ENCODE measurements at regions not wholly inside any gene's neighbourhood (a gene's known extent, or its start where the extent isn't known, plus 50 kb on each side); places are given as distances from the start of the nearest gene placed in this dataset.

DNA sequence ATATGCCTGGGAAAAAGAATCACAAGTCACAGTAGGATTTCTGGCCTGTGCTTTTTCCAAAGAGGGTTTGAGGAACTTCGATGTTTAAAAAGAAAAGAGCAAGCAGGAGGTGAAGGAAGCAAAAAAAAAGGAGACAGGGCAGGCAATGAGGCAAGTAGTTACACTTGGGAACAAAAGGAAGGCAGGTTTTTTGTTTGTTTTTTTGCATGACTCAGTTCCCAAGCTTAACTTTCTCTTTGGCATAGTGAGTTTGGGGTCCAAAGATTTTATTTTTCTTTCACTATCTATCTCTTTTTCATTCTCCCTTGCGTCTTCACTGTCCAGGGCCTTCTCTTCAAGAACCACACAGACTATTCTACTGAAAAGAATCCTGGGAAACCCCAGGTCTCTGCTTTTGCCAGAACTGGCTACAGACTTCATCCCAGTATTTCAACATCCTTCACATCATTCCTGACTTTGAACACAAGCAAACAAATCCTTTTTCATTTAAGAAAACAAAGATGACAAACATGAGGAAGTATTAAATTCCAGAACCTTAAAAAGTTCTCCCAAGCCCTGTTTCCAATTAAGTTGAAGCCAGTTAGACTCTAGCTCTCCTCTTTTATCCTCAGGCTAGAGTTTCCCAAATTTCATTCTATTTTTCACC lies 210.7 kb upstream of the RND3 start:
- ATAC-seq: no peak
- H3K4me1 Mint-ChIP-seq: no peaks in the 10 kb centered on the region
- ChIA-PET CTCF (no interaction called here), POLR2A (no interaction called here)
- H3K4me3 Mint-ChIP-seq: no peak overlapping the region
- H3K27ac Mint-ChIP-seq: no peak overlapping the region
- no peak for DNase-seq
- H3K36me3 Mint-ChIP-seq (ENCODE audit: low read depth): no peaks in the 10 kb centered on the region
- no peaks in the 10 kb centered on the region for H3K9me3 Mint-ChIP-seq (ENCODE audit: low read depth)
- intact Hi-C loops (cut with DNase I, micrococcal nuclease): no loop called here
- H3K27me3 Mint-ChIP-seq: no peaks in the 10 kb centered on the region

DNA sequence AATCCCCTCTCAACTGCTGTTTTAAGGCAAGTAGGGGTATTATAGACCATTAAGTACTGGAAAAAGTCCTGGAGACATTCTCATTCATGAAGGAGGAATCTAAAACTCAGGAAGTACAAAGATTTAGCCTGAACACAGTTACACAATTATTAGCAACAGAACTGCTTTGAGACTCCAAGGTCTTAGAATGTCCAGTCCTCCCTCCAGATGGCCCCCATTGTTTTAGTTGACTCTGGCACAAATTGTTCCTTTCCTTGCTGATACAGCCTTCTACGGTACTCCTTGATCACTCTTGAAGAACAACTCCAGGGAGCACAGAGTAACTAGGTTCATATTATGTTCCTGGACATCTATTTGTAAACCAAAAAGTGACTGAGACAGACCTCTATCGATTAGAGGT lies 210.1 kb upstream of the RND3 start:
- no peaks in the 10 kb centered on the region for H3K27me3 Mint-ChIP-seq
- ChIA-PET POLR2A (no interaction called here), CTCF (no interaction called here)
- H3K36me3 Mint-ChIP-seq (ENCODE audit: low read depth): no peaks in the 10 kb centered on the region
- H3K4me1 Mint-ChIP-seq: no peaks in the 10 kb centered on the region
- intact Hi-C loops (cut with DNase I, micrococcal nuclease): no loop called here
- DNase-seq (no peak), ATAC-seq (no peak)
- no peak overlapping the region for H3K4me3 Mint-ChIP-seq
- no peaks in the 10 kb centered on the region for H3K9me3 Mint-ChIP-seq (ENCODE audit: low read depth)
- no peak overlapping the region for H3K27ac Mint-ChIP-seq

DNA sequence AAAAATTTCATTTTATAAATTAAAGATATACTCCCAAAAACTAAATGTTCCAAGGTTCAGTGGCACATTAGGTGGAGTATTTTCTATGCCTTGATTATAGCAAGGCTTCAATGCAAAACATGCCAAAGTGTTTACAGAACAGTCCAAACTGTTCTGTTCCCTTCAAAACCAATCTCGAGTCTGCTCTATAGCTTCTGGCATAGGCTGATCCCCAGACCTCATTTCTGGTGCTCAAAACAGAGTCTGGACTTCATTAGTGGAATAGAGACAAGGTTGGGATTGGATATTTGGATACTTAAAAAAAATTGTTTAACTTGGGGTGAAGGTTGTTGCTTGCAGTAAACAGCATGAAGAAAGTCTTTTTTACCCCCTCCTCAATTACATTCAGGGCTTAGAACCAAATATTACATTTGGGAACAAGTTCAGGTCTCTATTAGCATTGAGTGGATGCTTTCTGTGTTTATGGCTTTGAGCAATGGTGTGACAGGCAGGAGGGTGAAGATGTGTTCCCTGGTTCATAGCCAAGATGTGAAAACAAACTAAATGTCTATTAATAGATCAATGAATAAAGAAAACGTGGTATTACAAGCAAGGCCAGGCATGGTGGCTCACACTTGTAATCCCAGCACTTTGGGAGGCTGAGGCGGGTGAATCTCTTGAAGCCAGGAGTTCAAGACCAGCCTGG lies 208.1 kb upstream of the RND3 start:
- ATAC-seq (no peak), DNase-seq (no peak)
- no peaks in the 10 kb centered on the region for H3K36me3 Mint-ChIP-seq (ENCODE audit: low read depth)
- no peaks in the 10 kb centered on the region for H3K27me3 Mint-ChIP-seq
- CTCF ChIA-PET: no interaction called here
- intact Hi-C loops (cut with DNase I, micrococcal nuclease): no loop called here
- H3K4me1 Mint-ChIP-seq: no peaks in the 10 kb centered on the region
- POLR2A ChIA-PET: interaction anchor here (0.6 kb wide), 1 partner anchor 723 kb away, joined by 8 read pairs; no protein-coding TSS in a partner anchor
- H3K27ac Mint-ChIP-seq: no peak overlapping the region
- no peak overlapping the region for H3K4me3 Mint-ChIP-seq
- no peaks in the 10 kb centered on the region for H3K9me3 Mint-ChIP-seq (ENCODE audit: low read depth)

- H3K9me3 Mint-ChIP-seq (ENCODE audit: low read depth): no peaks in the 10 kb centered on the region
- H3K4me1 Mint-ChIP-seq: no peaks in the 10 kb centered on the region
- H3K4me3 Mint-ChIP-seq: no peak overlapping the region
- no peaks in the 10 kb centered on the region for H3K36me3 Mint-ChIP-seq (ENCODE audit: low read depth)
- ATAC-seq: no peak
- H3K27me3 Mint-ChIP-seq: no peaks in the 10 kb centered on the region
- intact Hi-C loops (cut with DNase I, micrococcal nuclease): no loop called here
- no peak overlapping the region for H3K27ac Mint-ChIP-seq
- ChIA-PET POLR2A (no interaction called here), CTCF (interaction anchor here (1.4 kb wide), 1 partner anchor 67 kb away, joined by 3 read pairs; no protein-coding TSS in a partner anchor)
- DNase-seq: no peak
These were observed 206.1 kb upstream of the RND3 start for GRCh38 chr2:150693556-150693955.

GRCh38 chr2:150690870-150691269 lies 203.4 kb upstream of the RND3 start:
- ATAC-seq (no peak), DNase-seq (no peak)
- intact Hi-C loops (cut with DNase I, micrococcal nuclease): no loop called here
- CTCF ChIA-PET: no interaction called here
- POLR2A ChIA-PET: no interaction called here
- Mint-ChIP-seq H3K36me3 (ENCODE audit: low read depth) (no peaks in the 10 kb centered on the region), H3K9me3 (ENCODE audit: low read depth) (no peaks in the 10 kb centered on the region), H3K27me3 (no peaks in the 10 kb centered on the region), H3K27ac (no peak overlapping the region), H3K4me1 (no peaks in the 10 kb centered on the region), H3K4me3 (no peak overlapping the region)

GRCh38 chr2:150690261-150690660 lies 202.8 kb upstream of the RND3 start:
- Mint-ChIP-seq H3K9me3 (ENCODE audit: low read depth) (no peaks in the 10 kb centered on the region), H3K27ac (no peak overlapping the region), H3K36me3 (ENCODE audit: low read depth) (no peaks in the 10 kb centered on the region), H3K4me3 (no peak overlapping the region), H3K27me3 (no peaks in the 10 kb centered on the region), H3K4me1 (no peaks in the 10 kb centered on the region)
- no peak for ATAC-seq
- no peak for DNase-seq
- intact Hi-C loops (cut with DNase I, micrococcal nuclease): no loop called here
- ChIA-PET CTCF (no interaction called here), POLR2A (no interaction called here)

GRCh38 chr2:150689590-150689989 lies 202.1 kb upstream of the RND3 start:
- H3K4me1 Mint-ChIP-seq: no peaks in the 10 kb centered on the region

GRCh38 chr2:150688016-150688415 lies 200.5 kb upstream of the RND3 start:
- DNase-seq (no peak), ATAC-seq (no peak)
- Mint-ChIP-seq H3K27me3 (no peaks in the 10 kb centered on the region), H3K27ac (no peak overlapping the region), H3K36me3 (ENCODE audit: low read depth) (no peaks in the 10 kb centered on the region), H3K9me3 (ENCODE audit: low read depth) (no peaks in the 10 kb centered on the region), H3K4me3 (no peak overlapping the region), H3K4me1 (no peaks in the 10 kb centered on the region)
- POLR2A ChIA-PET: no interaction called here
- CTCF ChIA-PET: no interaction called here
- intact Hi-C loops (cut with DNase I, micrococcal nuclease): no loop called here

More at GRCh38 chr2:150689590-150689989, 202.1 kb upstream of the RND3 start:
- Mint-ChIP-seq H3K4me3 (no peak overlapping the region), H3K9me3 (ENCODE audit: low read depth) (no peaks in the 10 kb centered on the region), H3K27me3 (no peaks in the 10 kb centered on the region), H3K27ac (no peak overlapping the region), H3K36me3 (ENCODE audit: low read depth) (no peaks in the 10 kb centered on the region)
- DNase-seq (no peak), ATAC-seq (no peak)
- CTCF ChIA-PET: no interaction called here
- POLR2A ChIA-PET: no interaction called here
- intact Hi-C loops (cut with DNase I, micrococcal nuclease): no loop called here

DNA sequence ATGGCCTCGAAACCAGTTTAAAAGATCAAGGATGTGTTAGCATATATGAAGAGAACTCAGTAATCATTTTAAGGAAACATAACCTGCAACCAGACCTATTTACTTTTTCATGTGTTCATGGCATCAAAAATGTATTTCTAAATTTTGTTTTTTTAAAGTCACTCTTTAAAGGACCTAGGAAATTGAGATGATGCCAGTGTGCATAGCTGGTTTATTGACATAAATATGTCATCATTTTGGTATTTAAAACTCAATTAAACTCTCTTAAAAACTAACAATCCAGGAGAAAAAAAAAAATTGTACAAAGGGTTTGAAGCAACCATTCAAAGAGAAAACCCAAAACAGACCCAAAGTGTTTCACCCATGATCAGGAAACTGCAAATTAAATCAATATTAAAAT lies 198.9 kb upstream of the RND3 start:
- no peak for ATAC-seq
- POLR2A ChIA-PET: no interaction called here
- H3K9me3 Mint-ChIP-seq (ENCODE audit: low read depth): no peaks in the 10 kb centered on the region
- no peaks in the 10 kb centered on the region for H3K36me3 Mint-ChIP-seq (ENCODE audit: low read depth)
- no peak for DNase-seq
- H3K27me3 Mint-ChIP-seq: no peaks in the 10 kb centered on the region
- CTCF ChIA-PET: no interaction called here
- no peak overlapping the region for H3K27ac Mint-ChIP-seq
- intact Hi-C loops (cut with DNase I, micrococcal nuclease): no loop called here
- H3K4me3 Mint-ChIP-seq: no peak overlapping the region
- H3K4me1 Mint-ChIP-seq: no peaks in the 10 kb centered on the region

GRCh38 chr2:150681120-150681804 lies 193.8 kb upstream of the RND3 start:
- Mint-ChIP-seq H3K9me3 (ENCODE audit: low read depth) (no peaks in the 10 kb centered on the region), H3K27ac (no peak overlapping the region), H3K4me1 (no peaks in the 10 kb centered on the region), H3K36me3 (ENCODE audit: low read depth) (no peaks in the 10 kb centered on the region), H3K4me3 (no peak overlapping the region), H3K27me3 (no peaks in the 10 kb centered on the region)
- ChIA-PET POLR2A (no interaction called here), CTCF (interaction anchor here (0.6 kb wide), 1 partner anchor 66 kb away, joined by 3 read pairs; no protein-coding TSS in a partner anchor)
- no peak for DNase-seq
- intact Hi-C loops (cut with DNase I, micrococcal nuclease): no loop called here
- no peak for ATAC-seq

- ATAC-seq: no peak
- CTCF ChIA-PET: no interaction called here
- no peak overlapping the region for H3K4me3 Mint-ChIP-seq
- H3K27ac Mint-ChIP-seq: no peak overlapping the region
- intact Hi-C loops (cut with DNase I, micrococcal nuclease): no loop called here
- DNase-seq: no peak
- POLR2A ChIA-PET: no interaction called here
- H3K36me3 Mint-ChIP-seq (ENCODE audit: low read depth): no peaks in the 10 kb centered on the region
- no peaks in the 10 kb centered on the region for H3K9me3 Mint-ChIP-seq (ENCODE audit: low read depth)
- H3K4me1 Mint-ChIP-seq: no peaks in the 10 kb centered on the region
- H3K27me3 Mint-ChIP-seq: no peaks in the 10 kb centered on the region
These were observed 192.1 kb upstream of the RND3 start for GRCh38 chr2:150679456-150680120.

DNA sequence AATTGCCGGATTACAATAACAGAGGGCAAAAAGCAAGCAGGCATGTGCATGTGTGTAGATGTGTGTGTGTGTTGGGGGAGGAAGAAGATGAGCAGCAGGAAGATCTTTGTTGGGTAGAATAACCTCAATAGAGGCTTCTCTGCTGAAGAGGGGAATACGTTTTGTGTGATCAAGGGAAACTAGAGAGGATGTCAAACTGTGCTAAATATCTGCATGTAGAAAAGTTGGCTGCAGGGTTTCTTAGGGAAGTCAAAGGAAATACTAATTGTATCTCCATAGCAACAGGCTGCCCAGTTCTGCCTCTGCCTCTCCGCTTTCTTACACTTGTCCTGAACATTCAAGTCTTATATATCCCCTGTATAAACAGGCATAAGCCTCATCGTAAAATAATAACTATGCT lies 190.1 kb upstream of the RND3 start:
- ChIA-PET POLR2A (no interaction called here), CTCF (no interaction called here)
- intact Hi-C loops (cut with DNase I, micrococcal nuclease): no loop called here
- H3K27ac Mint-ChIP-seq: no peak overlapping the region
- no peaks in the 10 kb centered on the region for H3K4me1 Mint-ChIP-seq
- no peak overlapping the region for H3K4me3 Mint-ChIP-seq
- no peak for ATAC-seq
- no peaks in the 10 kb centered on the region for H3K9me3 Mint-ChIP-seq (ENCODE audit: low read depth)
- H3K36me3 Mint-ChIP-seq (ENCODE audit: low read depth): no peaks in the 10 kb centered on the region
- DNase-seq: no peak
- no peaks in the 10 kb centered on the region for H3K27me3 Mint-ChIP-seq

Data from activated CD4-positive, alpha-beta T cell treated with anti-CD3 and anti-CD28 coated beads for 36 hours (primary cell).